ENCODE measurements at regions not wholly inside any gene's neighbourhood (a gene's known extent, or its start where the extent isn't known, plus 50 kb on each side); places are given as distances from the start of the nearest gene placed in this dataset.

GRCh38 chr20:6838181-6838826, 70.8 kb downstream of the BMP2 start:
- Mint-ChIP-seq H3K4me3 (ENCODE audit: unreplicated experiment) (no peak overlapping the region), H3K27ac (ENCODE audit: unreplicated experiment) (no peak overlapping the region), H3K36me3 (ENCODE audit: low read depth) (no peaks in the 10 kb centered on the region), H3K9me3 (ENCODE audit: low read depth) (no peaks in the 10 kb centered on the region), H3K27me3 (ENCODE audit: low read depth) (peaks cover 34% of the 10 kb centered on the region), H3K4me1 (ENCODE audit: low read depth) (no peaks in the 10 kb centered on the region)
- no peak for TF ChIP-seq CTCF (IDR thresholded peaks at IDR 0.05)
- no peak for DNase-seq (ENCODE audit: low spot score)

- H3K36me3 Mint-ChIP-seq (ENCODE audit: low read depth), result no peaks in the 10 kb centered on the region
- no peak for TF ChIP-seq CTCF (IDR thresholded peaks at IDR 0.05)
- H3K27ac Mint-ChIP-seq (ENCODE audit: unreplicated experiment), result no peak overlapping the region
- no peak overlapping the region for H3K4me3 Mint-ChIP-seq (ENCODE audit: unreplicated experiment)
- no peaks in the 10 kb centered on the region for H3K9me3 Mint-ChIP-seq (ENCODE audit: low read depth)
- DNase-seq (ENCODE audit: low spot score), result no peak
- H3K4me1 Mint-ChIP-seq (ENCODE audit: low read depth), result no peaks in the 10 kb centered on the region
- peaks cover 33% of the 10 kb centered on the region for H3K27me3 Mint-ChIP-seq (ENCODE audit: low read depth)
These were observed 73.6 kb downstream of the BMP2 start for GRCh38 chr20:6841128-6841527.

- Mint-ChIP-seq H3K27me3 (ENCODE audit: low read depth) (peaks cover 26% of the 10 kb centered on the region), H3K27ac (ENCODE audit: unreplicated experiment) (no peak overlapping the region), H3K4me1 (ENCODE audit: low read depth) (no peaks in the 10 kb centered on the region), H3K36me3 (ENCODE audit: low read depth) (no peaks in the 10 kb centered on the region), H3K4me3 (ENCODE audit: unreplicated experiment) (no peak overlapping the region), H3K9me3 (ENCODE audit: low read depth) (no peaks in the 10 kb centered on the region)
- no peak for TF ChIP-seq CTCF (IDR thresholded peaks at IDR 0.05)
- DNase-seq (ENCODE audit: low spot score), result no peak
These were observed 77.7 kb downstream of the BMP2 start for GRCh38 chr20:6845141-6845540.

- H3K27ac Mint-ChIP-seq (ENCODE audit: unreplicated experiment), result no peak overlapping the region
- no peaks in the 10 kb centered on the region for H3K4me1 Mint-ChIP-seq (ENCODE audit: low read depth)
- H3K36me3 Mint-ChIP-seq (ENCODE audit: low read depth), result no peaks in the 10 kb centered on the region
- DNase-seq (ENCODE audit: low spot score), result no peak
- no peaks in the 10 kb centered on the region for H3K9me3 Mint-ChIP-seq (ENCODE audit: low read depth)
- H3K4me3 Mint-ChIP-seq (ENCODE audit: unreplicated experiment), result no peak overlapping the region
- H3K27me3 Mint-ChIP-seq (ENCODE audit: low read depth), result peaks cover 10% of the 10 kb centered on the region
- TF ChIP-seq CTCF (IDR thresholded peaks at IDR 0.05), result no peak
These were observed 80.6 kb downstream of the BMP2 start for GRCh38 chr20:6848041-6848440.

GRCh38 chr20:6848992-6849391, 81.5 kb downstream of the BMP2 start:
- no peak for DNase-seq (ENCODE audit: low spot score)
- Mint-ChIP-seq H3K36me3 (ENCODE audit: low read depth) (no peaks in the 10 kb centered on the region), H3K27ac (ENCODE audit: unreplicated experiment) (no peak overlapping the region), H3K4me3 (ENCODE audit: unreplicated experiment) (no peak overlapping the region), H3K4me1 (ENCODE audit: low read depth) (no peaks in the 10 kb centered on the region), H3K27me3 (ENCODE audit: low read depth) (peaks cover 9% of the 10 kb centered on the region), H3K9me3 (ENCODE audit: low read depth) (no peaks in the 10 kb centered on the region)
- TF ChIP-seq CTCF (IDR thresholded peaks at IDR 0.05), result no peak
